Hematopoietic multipotent progenitor cell treated with erythropoietin and hydrocortisone succinate and interleukin-3 and kit ligand, for 4 days (in vitro differentiated cells): ENCODE measurements at regions not wholly inside any gene's neighbourhood (a gene's known extent, or its start where the extent isn't known, plus 50 kb on each side); places are given as distances from the start of the nearest gene placed in this dataset.

Experiments
- DNase-seq: peaks from one replicate; pipeline ENCODE4 v3.0.0-alpha.2; 2015

GRCh38 chr3:107894998-107895397 is 195.8 kb downstream of the CD47 start:
- DNase-seq, result peak; percentile 80

GRCh38 chr3:107892955-107893624 is 197.7 kb downstream of the CD47 start:
- DNase-seq, result no peak

GRCh38 chr3:107884719-107885460 is 205.9 kb downstream of the CD47 start:
- DNase-seq, result no peak

- no peak for DNase-seq
Observed at GRCh38 chr3:107884028-107884427, 206.8 kb downstream of the CD47 start.

- DNase-seq, result no peak
Observed at GRCh38 chr3:107882881-107883280, 207.9 kb downstream of the CD47 start.

- no peak for DNase-seq
Observed at GRCh38 chr3:107882261-107882660, 208.6 kb downstream of the CD47 start.

GRCh38 chr3:107881509-107881908 is 209.3 kb downstream of the CD47 start:
- no peak for DNase-seq

- no peak for DNase-seq
Observed at GRCh38 chr3:107880702-107881101, 210.1 kb downstream of the CD47 start.

GRCh38 chr3:107877936-107878335 is 212.9 kb downstream of the CD47 start:
- no peak for DNase-seq

GRCh38 chr3:107870943-107871638 is 219.7 kb downstream of the CD47 start:
- DNase-seq, result no peak

GRCh38 chr3:107870096-107870495 is 220.7 kb downstream of the CD47 start:
- DNase-seq, result no peak

- DNase-seq, result no peak
Observed at GRCh38 chr3:107868449-107868848, 222.4 kb downstream of the CD47 start.

GRCh38 chr3:107861904-107862303 is 228.9 kb downstream of the CD47 start:
- DNase-seq, result no peak

GRCh38 chr3:107861422-107861821 is 229.4 kb downstream of the CD47 start:
- DNase-seq, result no peak
